ENCODE measurements at regions not wholly inside any gene's neighbourhood (a gene's known extent, or its start where the extent isn't known, plus 50 kb on each side); places are given as distances from the start of the nearest gene placed in this dataset.

GRCh38 chr14:106652494-106652893 lies 1126.1 kb downstream of the TMEM121 start:
- no peak for TF ChIP-seq POLR2A (IDR thresholded peaks at IDR 0.05)
- TF ChIP-seq, protein P1, sequence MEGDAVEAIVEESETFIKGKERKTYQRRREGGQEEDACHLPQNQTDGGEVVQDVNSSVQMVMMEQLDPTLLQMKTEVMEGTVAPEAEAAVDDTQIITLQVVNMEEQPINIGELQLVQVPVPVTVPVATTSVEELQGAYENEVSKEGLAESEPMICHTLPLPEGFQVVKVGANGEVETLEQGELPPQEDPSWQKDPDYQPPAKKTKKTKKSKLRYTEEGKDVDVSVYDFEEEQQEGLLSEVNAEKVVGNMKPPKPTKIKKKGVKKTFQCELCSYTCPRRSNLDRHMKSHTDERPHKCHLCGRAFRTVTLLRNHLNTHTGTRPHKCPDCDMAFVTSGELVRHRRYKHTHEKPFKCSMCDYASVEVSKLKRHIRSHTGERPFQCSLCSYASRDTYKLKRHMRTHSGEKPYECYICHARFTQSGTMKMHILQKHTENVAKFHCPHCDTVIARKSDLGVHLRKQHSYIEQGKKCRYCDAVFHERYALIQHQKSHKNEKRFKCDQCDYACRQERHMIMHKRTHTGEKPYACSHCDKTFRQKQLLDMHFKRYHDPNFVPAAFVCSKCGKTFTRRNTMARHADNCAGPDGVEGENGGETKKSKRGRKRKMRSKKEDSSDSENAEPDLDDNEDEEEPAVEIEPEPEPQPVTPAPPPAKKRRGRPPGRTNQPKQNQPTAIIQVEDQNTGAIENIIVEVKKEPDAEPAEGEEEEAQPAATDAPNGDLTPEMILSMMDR (IDR thresholded peaks at IDR 0.05), result no peak
